LoVo (cell line): ENCODE measurements at regions not wholly inside any gene's neighbourhood (a gene's known extent, or its start where the extent isn't known, plus 50 kb on each side); places are given as distances from the start of the nearest gene placed in this dataset.
"Not testable (repeated sequence)": the region's sequence is repeated elsewhere in the genome, so short reads cannot be mapped to it uniquely, and the experiment has no call there.

ENCODE experiments used
- DNase-seq: peaks from one replicate; pipeline ENCODE4 v3.0.0-alpha.2; 2016; ENCODE audit warnings: low spot score

- DNase-seq: no peak
These were observed 1226.0 kb downstream of the CDH8 start for GRCh38 chr16:60810250-60810649.

DNA sequence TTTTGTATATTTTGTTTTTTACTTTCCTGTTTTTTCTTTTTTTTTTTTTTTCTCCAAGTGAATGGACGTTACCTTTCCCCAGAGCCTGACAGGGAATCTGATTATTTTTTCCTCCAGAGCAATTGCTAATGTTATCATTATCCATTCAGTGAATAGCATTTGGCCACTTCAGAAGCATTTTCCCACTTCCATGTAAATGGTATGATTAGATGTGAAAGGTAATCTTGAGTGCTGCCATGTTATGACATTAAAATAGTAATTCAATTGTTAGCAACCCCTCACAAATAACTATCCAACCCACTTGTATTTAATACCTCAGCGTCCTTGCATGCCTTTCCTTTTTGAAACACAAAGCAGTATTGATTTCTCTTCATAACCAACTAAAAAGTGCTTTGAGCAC is 1243.8 kb downstream of the CDH8 start:
- DNase-seq: no peak

GRCh38 chr16:60788631-60789030 is 1247.6 kb downstream of the CDH8 start:
- no peak for DNase-seq

DNA sequence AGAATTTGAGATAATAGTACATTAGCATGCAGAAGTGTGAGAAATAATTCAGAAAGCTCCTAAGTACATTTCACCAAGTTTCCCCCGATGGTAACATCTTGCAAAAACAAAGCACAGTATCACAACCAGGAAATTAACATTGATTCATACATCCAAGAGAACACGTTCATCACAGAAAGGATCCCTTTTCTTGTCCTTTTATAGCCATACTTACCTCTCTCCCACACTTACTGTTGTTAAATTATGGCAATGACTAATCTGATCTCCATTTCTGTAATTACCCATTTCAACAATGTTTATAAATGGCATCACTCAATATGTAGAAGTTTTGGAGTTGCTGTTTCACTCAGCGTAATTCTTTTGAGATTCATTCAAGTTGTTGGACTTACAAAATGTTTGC is 1260.0 kb downstream of the CDH8 start:
- DNase-seq: no peak

DNA sequence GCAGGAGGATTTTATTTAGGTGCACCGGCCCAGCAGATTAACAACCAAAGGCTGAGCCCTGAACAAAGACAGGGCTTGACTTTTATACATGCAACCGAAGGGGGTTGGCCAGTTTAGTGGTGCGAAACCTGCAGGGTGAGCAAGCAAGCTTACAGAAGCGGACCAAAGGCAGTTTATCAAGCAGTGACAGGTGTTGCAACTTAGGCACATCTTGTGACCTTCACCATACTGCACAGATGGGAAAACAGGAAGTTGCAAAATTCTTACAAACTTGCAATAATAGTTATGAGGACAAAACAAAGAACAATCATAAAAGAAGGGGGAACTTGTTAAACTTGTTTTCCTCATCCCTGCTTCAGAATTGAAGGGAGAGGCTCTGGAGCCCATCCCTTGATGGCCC is 1265.1 kb downstream of the CDH8 start:
- DNase-seq: no peak

DNA sequence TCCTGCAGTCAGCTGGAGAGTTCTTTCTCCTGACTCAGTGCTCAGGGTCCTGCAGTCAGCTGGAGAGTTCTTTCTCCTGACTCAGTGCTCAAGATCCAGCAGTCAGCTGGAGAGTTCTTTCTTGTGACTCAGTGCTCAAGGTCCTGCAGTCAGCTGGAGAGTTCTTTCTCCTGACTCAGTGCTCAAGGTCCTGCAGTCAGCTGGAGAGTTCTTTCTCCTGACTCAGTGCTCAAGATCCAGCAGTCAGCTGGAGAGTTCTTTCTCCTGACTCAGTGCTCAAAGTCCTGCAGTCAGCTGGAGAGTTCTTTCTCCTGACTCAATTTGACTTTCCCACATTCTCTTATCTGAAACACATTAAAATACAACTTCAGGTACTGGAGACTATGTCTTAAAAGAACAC is 1265.9 kb downstream of the CDH8 start:
- not testable (repeated sequence) for DNase-seq

- DNase-seq: no peak
These were observed 1272.4 kb downstream of the CDH8 start for GRCh38 chr16:60763869-60764268.

GRCh38 chr16:60755907-60756306 is 1280.3 kb downstream of the CDH8 start:
- DNase-seq: no peak

DNA sequence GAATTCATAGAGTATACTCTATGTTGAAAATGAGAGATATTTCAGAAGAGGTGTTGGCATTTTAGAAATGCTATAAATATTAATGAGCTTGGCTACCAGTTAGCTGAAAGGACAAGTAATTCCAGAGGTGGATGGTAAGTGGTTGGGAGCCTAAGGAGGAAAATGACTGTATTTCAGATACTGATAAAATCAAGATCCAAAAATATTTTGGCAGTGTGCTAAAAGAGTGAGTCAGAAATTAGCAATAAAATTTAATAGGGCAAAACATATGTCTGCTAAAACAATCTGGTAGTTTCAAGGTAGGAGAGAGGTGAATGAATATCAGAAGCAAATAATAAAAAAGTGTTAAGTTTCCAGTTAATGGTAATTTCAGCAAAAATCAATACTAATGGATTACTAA is 1287.9 kb downstream of the CDH8 start:
- DNase-seq: no peak

DNA sequence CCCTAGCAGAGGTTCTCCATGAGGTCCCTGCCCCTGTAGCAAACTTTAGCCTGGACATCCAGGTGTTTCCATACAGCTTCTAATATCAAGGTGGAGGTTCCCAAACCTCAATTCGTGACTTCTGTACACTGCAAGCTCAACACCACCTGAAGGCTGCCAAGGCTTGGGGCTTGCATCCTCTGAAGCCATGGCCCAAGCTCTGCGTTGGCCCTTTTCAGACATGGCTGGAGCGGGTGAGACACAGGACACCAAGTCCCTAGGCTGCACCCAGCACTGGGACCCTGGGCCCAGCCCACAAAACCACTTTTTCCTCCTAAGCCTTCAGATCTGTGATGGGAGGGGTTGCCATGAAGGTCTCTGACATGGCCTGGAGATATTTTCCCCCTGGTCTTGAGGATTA is 1292.0 kb downstream of the CDH8 start:
- no peak for DNase-seq

DNA sequence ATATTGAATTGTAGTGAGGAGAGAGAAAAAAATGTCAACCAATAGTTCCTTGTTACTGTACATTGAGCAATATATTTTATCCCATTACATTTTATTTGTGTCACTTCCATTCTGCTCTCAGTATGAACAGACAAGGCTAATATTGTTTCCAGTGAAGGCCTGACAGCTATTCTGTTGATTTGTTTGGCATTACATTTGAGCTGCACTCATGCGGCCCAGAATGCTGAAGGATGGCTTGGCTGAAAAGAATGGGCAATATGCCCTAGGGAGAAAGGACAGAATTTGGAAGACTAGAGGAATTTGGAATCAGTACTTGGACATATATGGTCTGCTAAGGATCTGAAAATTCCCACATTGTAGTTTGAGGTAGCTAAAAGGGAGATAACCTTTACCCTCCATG is 1294.4 kb downstream of the CDH8 start:
- no peak for DNase-seq

- DNase-seq: no peak
These were observed 1296.2 kb downstream of the CDH8 start for GRCh38 chr16:60739737-60740683.

DNA sequence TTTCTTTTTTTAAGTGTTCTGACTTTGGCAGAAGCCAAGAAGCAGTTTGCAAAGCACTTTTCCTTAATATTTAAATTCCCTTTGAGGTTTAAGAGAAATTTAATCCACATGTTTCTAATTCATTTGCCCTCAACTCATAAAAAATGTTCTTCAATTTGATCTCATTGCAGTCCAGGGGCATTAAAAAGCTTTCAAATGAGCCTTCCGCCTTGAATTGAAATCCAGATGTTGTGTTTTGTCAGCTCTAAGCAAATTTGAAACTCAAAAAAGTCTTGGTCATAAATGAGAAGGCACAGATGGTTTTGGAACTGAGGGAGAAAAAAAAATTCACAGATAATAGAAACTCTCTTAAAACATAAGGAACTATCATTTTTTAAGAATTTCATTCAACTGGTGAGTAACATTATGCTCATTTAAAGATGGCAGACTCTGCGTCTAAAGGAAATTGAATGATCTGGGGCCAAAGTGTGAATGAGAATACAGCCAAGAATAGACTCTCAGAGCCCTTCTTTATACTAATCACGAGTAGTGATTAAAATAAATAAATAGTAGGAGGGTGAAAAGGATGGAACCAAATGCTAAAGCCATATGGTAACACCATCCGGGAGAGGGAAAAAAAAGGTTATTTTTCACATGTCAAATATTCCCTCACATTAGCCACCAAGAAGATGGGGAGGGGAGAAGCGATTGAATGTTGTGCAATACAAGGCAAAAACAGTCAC is 1304.7 kb downstream of the CDH8 start:
- no peak for DNase-seq

- DNase-seq: no peak
These were observed 1307.2 kb downstream of the CDH8 start for GRCh38 chr16:60729051-60729450.

DNA sequence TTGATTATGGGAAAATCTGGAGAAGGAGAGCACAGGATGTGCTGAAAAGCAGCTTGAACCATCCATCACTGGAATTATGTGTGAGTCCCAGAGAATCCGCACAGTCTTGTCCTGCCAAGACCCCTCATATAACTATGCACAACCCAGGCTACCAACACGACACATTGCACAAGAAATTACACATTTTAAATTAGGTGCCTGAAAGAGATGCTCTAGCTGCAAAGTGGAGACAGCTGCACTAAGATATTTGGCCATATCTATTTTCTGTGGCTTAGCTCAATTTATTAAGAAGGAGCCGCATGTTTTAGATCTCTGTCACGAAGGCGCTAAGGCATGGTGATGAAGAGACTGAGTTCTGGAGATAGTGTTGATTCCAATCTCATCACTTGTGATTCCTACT is 1308.4 kb downstream of the CDH8 start:
- DNase-seq: no peak

DNA sequence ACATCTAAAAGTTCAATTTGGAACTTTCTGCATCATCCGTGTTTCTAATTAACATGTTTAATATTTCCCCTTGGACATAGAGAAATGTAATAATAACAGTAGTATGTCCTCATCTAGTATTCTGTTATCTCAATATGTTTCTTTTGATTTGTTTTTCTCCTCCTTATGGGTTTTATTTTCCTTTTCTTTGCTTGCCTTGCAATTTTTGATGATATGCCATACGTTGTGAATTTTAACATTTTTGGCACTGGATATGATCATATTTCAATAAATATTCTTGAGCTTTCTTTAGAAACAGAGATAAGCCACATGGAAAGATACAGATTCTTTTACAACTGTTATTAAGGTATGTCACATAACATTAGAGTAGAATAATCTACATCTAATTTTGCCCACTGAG is 1316.2 kb downstream of the CDH8 start:
- no peak for DNase-seq

- DNase-seq: no peak
These were observed 1318.4 kb downstream of the CDH8 start for GRCh38 chr16:60717808-60718207.

DNA sequence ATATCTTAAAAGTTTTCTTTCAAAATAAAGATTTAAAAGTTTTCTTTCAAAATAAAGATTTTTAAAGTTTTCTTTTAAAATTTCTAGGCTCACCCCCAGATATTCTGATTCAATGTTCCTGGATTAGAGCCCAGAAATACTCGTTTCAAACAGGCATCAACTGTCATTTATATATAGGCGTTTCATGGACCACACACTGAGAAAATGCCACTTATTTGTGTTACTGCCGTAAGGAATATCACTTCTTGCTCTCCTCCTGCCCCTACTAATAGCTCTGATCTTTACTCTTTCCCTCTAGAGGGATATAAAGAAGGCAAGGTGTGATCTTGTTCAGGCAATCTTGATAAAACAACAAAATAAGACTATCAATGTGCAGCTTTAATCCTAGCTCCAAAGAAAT is 1324.1 kb downstream of the CDH8 start:
- DNase-seq: no peak

DNA sequence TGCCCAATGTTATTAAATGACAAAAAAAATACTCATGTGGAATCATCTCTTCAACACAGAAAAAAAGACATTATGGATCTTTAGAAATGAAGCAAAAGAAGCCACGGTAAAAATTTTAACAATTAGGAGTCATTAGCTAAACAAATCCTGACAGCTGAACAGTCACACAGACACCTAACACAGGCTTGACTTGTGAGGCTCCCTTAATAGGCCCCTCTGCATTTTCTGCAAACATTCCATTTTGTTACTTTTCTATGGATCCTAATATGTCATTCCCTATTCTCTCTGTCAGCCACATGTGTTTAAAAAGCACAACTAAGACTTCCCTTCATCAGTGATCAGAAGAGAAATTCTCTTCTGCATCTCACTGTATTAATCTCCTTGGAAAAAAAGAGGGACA is 1331.5 kb downstream of the CDH8 start:
- DNase-seq: no peak

GRCh38 chr16:60703096-60703495 is 1333.1 kb downstream of the CDH8 start:
- no peak for DNase-seq

- DNase-seq: no peak
These were observed 1349.4 kb downstream of the CDH8 start for GRCh38 chr16:60686824-60687223.

GRCh38 chr16:60684002-60684401 is 1352.2 kb downstream of the CDH8 start:
- DNase-seq: no peak

GRCh38 chr16:60682219-60682618 is 1354.0 kb downstream of the CDH8 start:
- no peak for DNase-seq
